ENCODE measurements at regions not wholly inside any gene's neighbourhood (a gene's known extent, or its start where the extent isn't known, plus 50 kb on each side); places are given as distances from the start of the nearest gene placed in this dataset.
A peak's percentile ranks its signal among the peaks of the same experiment; 100 is the strongest.

DNA sequence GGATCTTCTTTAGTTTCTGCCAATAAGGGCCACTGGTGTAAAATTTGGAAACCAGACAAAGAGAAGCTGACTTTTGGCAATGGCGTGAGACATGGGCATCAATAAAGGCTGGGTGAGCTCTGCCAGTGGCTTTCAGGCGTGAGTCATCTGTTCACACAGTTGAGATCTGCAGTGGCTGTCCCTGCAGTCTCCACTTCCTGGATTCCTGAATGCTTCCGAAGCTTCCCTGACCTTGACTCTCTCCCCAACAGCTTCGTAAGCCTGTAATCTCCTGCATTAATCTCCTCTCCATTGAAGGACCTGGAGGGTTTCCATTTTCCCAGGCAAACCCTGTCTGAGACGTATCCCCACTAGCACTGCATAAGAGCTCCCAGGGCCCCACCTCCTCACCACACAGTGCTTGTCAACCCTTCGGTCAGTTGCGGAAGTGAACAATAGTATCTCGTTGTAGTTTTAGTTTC is 574.7 kb downstream of the TBC1D22A start:
- TF ChIP-seq, protein P1, sequence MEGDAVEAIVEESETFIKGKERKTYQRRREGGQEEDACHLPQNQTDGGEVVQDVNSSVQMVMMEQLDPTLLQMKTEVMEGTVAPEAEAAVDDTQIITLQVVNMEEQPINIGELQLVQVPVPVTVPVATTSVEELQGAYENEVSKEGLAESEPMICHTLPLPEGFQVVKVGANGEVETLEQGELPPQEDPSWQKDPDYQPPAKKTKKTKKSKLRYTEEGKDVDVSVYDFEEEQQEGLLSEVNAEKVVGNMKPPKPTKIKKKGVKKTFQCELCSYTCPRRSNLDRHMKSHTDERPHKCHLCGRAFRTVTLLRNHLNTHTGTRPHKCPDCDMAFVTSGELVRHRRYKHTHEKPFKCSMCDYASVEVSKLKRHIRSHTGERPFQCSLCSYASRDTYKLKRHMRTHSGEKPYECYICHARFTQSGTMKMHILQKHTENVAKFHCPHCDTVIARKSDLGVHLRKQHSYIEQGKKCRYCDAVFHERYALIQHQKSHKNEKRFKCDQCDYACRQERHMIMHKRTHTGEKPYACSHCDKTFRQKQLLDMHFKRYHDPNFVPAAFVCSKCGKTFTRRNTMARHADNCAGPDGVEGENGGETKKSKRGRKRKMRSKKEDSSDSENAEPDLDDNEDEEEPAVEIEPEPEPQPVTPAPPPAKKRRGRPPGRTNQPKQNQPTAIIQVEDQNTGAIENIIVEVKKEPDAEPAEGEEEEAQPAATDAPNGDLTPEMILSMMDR (IDR thresholded peaks at IDR 0.05; ENCODE audit: insufficient read depth, low read length, severe bottlenecking), result no peak
- DNase-seq (ENCODE audit: low read depth), result peak; percentile 16
- Histone ChIP-seq H3K36me3 (ENCODE audit: control insufficient read depth, insufficient read depth, low read length) (no peaks in the 10 kb centered on the region), H3K27me3 (ENCODE audit: control insufficient read depth, insufficient read depth, low read length) (no peaks in the 10 kb centered on the region), H3K4me3 (ENCODE audit: low read depth, low read length) (no peak overlapping the region)
- peak; percentile 75 for FAIRE-seq

GRCh38 chr22:47335958-47336357 is 573.5 kb downstream of the TBC1D22A start:
- DNase-seq (ENCODE audit: low read depth) (no peak), FAIRE-seq (no peak)
- Histone ChIP-seq H3K27me3 (ENCODE audit: control insufficient read depth, insufficient read depth, low read length) (no peaks in the 10 kb centered on the region), H3K36me3 (ENCODE audit: control insufficient read depth, insufficient read depth, low read length) (no peaks in the 10 kb centered on the region), H3K4me3 (ENCODE audit: low read depth, low read length) (no peak overlapping the region)
- TF ChIP-seq, protein P1 (IDR thresholded peaks at IDR 0.05; ENCODE audit: insufficient read depth, low read length, severe bottlenecking), result no peak

- H3K27me3 ChIP-seq (ENCODE audit: control insufficient read depth, insufficient read depth, low read length), result no peaks in the 10 kb centered on the region
- no peak for DNase-seq (ENCODE audit: low read depth)
- no peak for FAIRE-seq
- H3K4me3 ChIP-seq (ENCODE audit: low read depth, low read length), result no peak overlapping the region
- TF ChIP-seq, protein P1 (IDR thresholded peaks at IDR 0.05; ENCODE audit: insufficient read depth, low read length, severe bottlenecking), result no peak
- no peaks in the 10 kb centered on the region for H3K36me3 ChIP-seq (ENCODE audit: control insufficient read depth, insufficient read depth, low read length)
Observed at GRCh38 chr22:47335460-47335859, 573.0 kb downstream of the TBC1D22A start.

- no peak for FAIRE-seq
- Histone ChIP-seq H3K36me3 (ENCODE audit: control insufficient read depth, insufficient read depth, low read length) (no peaks in the 10 kb centered on the region), H3K4me3 (ENCODE audit: low read depth, low read length) (no peak overlapping the region), H3K27me3 (ENCODE audit: control insufficient read depth, insufficient read depth, low read length) (no peaks in the 10 kb centered on the region)
- no peak for DNase-seq (ENCODE audit: low read depth)
- TF ChIP-seq, protein P1 (IDR thresholded peaks at IDR 0.05; ENCODE audit: insufficient read depth, low read length, severe bottlenecking), result no peak
Observed at GRCh38 chr22:47334601-47335000, 572.2 kb downstream of the TBC1D22A start.

- H3K27me3 ChIP-seq (ENCODE audit: control insufficient read depth, insufficient read depth, low read length), result no peaks in the 10 kb centered on the region
- DNase-seq (ENCODE audit: low read depth), result peak; percentile 65
- TF ChIP-seq, protein P1 (IDR thresholded peaks at IDR 0.05; ENCODE audit: insufficient read depth, low read length, severe bottlenecking), result no peak
- no peak overlapping the region for H3K4me3 ChIP-seq (ENCODE audit: low read depth, low read length)
- H3K36me3 ChIP-seq (ENCODE audit: control insufficient read depth, insufficient read depth, low read length), result no peaks in the 10 kb centered on the region
- FAIRE-seq, result peak; percentile 28
Observed at GRCh38 chr22:47333625-47334024, 571.2 kb downstream of the TBC1D22A start.

- Histone ChIP-seq H3K27me3 (ENCODE audit: control insufficient read depth, insufficient read depth, low read length) (no peaks in the 10 kb centered on the region), H3K4me3 (ENCODE audit: low read depth, low read length) (no peak overlapping the region), H3K36me3 (ENCODE audit: control insufficient read depth, insufficient read depth, low read length) (no peaks in the 10 kb centered on the region)
- DNase-seq (ENCODE audit: low read depth) (no peak), FAIRE-seq (no peak)
- TF ChIP-seq, protein P1 (IDR thresholded peaks at IDR 0.05; ENCODE audit: insufficient read depth, low read length, severe bottlenecking), result no peak
Observed at GRCh38 chr22:47332246-47332980, 570.0 kb downstream of the TBC1D22A start.

Data from bronchial epithelial cell (primary cell).